ENCODE measurements at regions not wholly inside any gene's neighbourhood (a gene's known extent, or its start where the extent isn't known, plus 50 kb on each side); places are given as distances from the start of the nearest gene placed in this dataset.
"Not testable (repeated sequence)": the region's sequence is repeated elsewhere in the genome, so short reads cannot be mapped to it uniquely, and the experiment has no call there.

DNA sequence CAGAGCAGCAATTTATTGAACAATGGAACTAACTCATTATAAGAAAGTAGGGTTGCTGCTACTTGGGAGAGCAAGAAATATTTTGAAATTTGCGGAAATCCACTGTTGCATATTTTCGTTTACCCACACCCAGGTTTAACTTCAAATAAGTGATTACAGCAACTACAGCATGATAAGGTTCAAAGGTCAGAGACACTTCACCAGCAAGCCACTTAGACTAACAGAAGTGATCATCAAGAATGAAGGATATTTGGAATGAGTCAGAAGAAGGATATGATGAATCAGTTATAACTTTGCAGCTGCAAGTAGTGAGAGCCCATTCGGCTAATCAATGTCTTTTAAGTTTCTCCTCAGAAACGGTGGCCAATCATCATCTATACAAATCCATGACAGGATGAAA, 199.3 kb downstream of the TMA16 start:
- Histone ChIP-seq H3K9ac (ENCODE audit: low read depth, low read length) (no peak overlapping the region), H3K4me1 (ENCODE audit: insufficient read depth, low read length) (no peaks in the 10 kb centered on the region), H3K27me3 (ENCODE audit: insufficient read depth, low read length) (no peaks in the 10 kb centered on the region), H3K9me3 (ENCODE audit: insufficient read depth, low read depth, low read length) (0 out of 2 replicates have a peak, but pooled peaks cover 2% of the 10 kb centered on the region), H3K36me3 (ENCODE audit: insufficient read depth, low read length) (no peaks in the 10 kb centered on the region), H3K4me3 (ENCODE audit: low read length) (no peak overlapping the region), H3K27ac (ENCODE audit: low read depth, low read length) (no peak overlapping the region)
- 91% methylated on average over 4 of the region's 4 CpGs for WGBS

GRCh38 chr4:163694385-163694784, 199.9 kb downstream of the TMA16 start:
- Histone ChIP-seq H3K36me3 (ENCODE audit: insufficient read depth, low read length) (no peaks in the 10 kb centered on the region), H3K4me3 (ENCODE audit: low read length) (no peak overlapping the region), H3K9me3 (ENCODE audit: insufficient read depth, low read depth, low read length) (0 out of 2 replicates have a peak, but pooled peaks cover 2% of the 10 kb centered on the region), H3K9ac (ENCODE audit: low read depth, low read length) (no peak overlapping the region), H3K4me1 (ENCODE audit: insufficient read depth, low read length) (no peaks in the 10 kb centered on the region), H3K27ac (ENCODE audit: low read depth, low read length) (no peak overlapping the region), H3K27me3 (ENCODE audit: insufficient read depth, low read length) (no peaks in the 10 kb centered on the region)

GRCh38 chr4:163697121-163697520, 202.6 kb downstream of the TMA16 start:
- no peaks in the 10 kb centered on the region for H3K36me3 ChIP-seq (ENCODE audit: insufficient read depth, low read length)
- no peak overlapping the region for H3K4me3 ChIP-seq (ENCODE audit: low read length)
- H3K27ac ChIP-seq (ENCODE audit: low read depth, low read length): no peak overlapping the region
- H3K9ac ChIP-seq (ENCODE audit: low read depth, low read length): no peak overlapping the region
- no peaks in the 10 kb centered on the region for H3K4me1 ChIP-seq (ENCODE audit: insufficient read depth, low read length)
- no peaks in the 10 kb centered on the region for H3K27me3 ChIP-seq (ENCODE audit: insufficient read depth, low read length)
- WGBS: 95% methylated on average over 3 of the region's 3 CpGs
- 0 out of 2 replicates have a peak, but pooled peaks cover 2% of the 10 kb centered on the region for H3K9me3 ChIP-seq (ENCODE audit: insufficient read depth, low read depth, low read length)

- not testable (repeated sequence) for H3K9ac ChIP-seq (ENCODE audit: low read depth, low read length); H3K27ac ChIP-seq (ENCODE audit: low read depth, low read length); H3K9me3 ChIP-seq (ENCODE audit: insufficient read depth, low read depth, low read length); H3K4me3 ChIP-seq (ENCODE audit: low read length); H3K27me3 ChIP-seq (ENCODE audit: insufficient read depth, low read length); H3K4me1 ChIP-seq (ENCODE audit: insufficient read depth, low read length); H3K36me3 ChIP-seq (ENCODE audit: insufficient read depth, low read length)
- 97% methylated on average over 4 of the region's 4 CpGs for WGBS
These were observed 205.9 kb downstream of the TMA16 start for GRCh38 chr4:163700383-163700782.

DNA sequence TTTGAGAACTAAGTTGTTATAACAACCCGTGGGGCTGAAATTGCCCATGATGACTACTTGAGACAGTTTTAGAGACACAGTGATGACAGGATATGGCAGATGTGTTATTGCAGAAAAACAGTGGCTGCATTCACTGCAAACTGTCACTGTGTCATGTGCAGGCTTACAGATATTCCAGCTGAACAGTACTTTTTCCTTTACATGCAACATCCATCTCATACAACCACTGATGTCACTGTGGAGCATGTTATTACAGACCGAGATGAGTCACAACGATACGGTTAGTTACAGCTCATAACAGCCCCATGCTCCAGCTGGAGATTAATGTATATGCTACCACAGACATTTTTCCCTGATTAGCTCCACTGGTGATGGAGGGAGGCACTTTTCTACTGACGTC, 207.4 kb downstream of the TMA16 start:
- no peaks in the 10 kb centered on the region for H3K36me3 ChIP-seq (ENCODE audit: insufficient read depth, low read length)
- WGBS: 84% methylated on average over 5 of the region's 5 CpGs
- no peaks in the 10 kb centered on the region for H3K4me1 ChIP-seq (ENCODE audit: insufficient read depth, low read length)
- H3K27ac ChIP-seq (ENCODE audit: low read depth, low read length): no peak overlapping the region
- no peak overlapping the region for H3K9ac ChIP-seq (ENCODE audit: low read depth, low read length)
- no peaks in the 10 kb centered on the region for H3K9me3 ChIP-seq (ENCODE audit: insufficient read depth, low read depth, low read length)
- no peak overlapping the region for H3K4me3 ChIP-seq (ENCODE audit: low read length)
- H3K27me3 ChIP-seq (ENCODE audit: insufficient read depth, low read length): no peaks in the 10 kb centered on the region

GRCh38 chr4:163702736-163703135, 208.2 kb downstream of the TMA16 start:
- H3K27ac ChIP-seq (ENCODE audit: low read depth, low read length): no peak overlapping the region
- no peaks in the 10 kb centered on the region for H3K4me1 ChIP-seq (ENCODE audit: insufficient read depth, low read length)
- H3K9ac ChIP-seq (ENCODE audit: low read depth, low read length): no peak overlapping the region
- H3K9me3 ChIP-seq (ENCODE audit: insufficient read depth, low read depth, low read length): no peaks in the 10 kb centered on the region
- WGBS: 92% methylated on average over 4 of the region's 4 CpGs
- H3K27me3 ChIP-seq (ENCODE audit: insufficient read depth, low read length): no peaks in the 10 kb centered on the region
- H3K36me3 ChIP-seq (ENCODE audit: insufficient read depth, low read length): no peaks in the 10 kb centered on the region
- H3K4me3 ChIP-seq (ENCODE audit: low read length): no peak overlapping the region

- 78% methylated on average over 1 of the region's 1 CpG for WGBS
- Histone ChIP-seq H3K4me3 (ENCODE audit: low read length) (no peak overlapping the region), H3K9me3 (ENCODE audit: insufficient read depth, low read depth, low read length) (no peaks in the 10 kb centered on the region), H3K27me3 (ENCODE audit: insufficient read depth, low read length) (no peaks in the 10 kb centered on the region), H3K9ac (ENCODE audit: low read depth, low read length) (no peak overlapping the region), H3K36me3 (ENCODE audit: insufficient read depth, low read length) (no peaks in the 10 kb centered on the region), H3K4me1 (ENCODE audit: insufficient read depth, low read length) (no peaks in the 10 kb centered on the region), H3K27ac (ENCODE audit: low read depth, low read length) (no peak overlapping the region)
These were observed 208.8 kb downstream of the TMA16 start for GRCh38 chr4:163703251-163703650.

DNA sequence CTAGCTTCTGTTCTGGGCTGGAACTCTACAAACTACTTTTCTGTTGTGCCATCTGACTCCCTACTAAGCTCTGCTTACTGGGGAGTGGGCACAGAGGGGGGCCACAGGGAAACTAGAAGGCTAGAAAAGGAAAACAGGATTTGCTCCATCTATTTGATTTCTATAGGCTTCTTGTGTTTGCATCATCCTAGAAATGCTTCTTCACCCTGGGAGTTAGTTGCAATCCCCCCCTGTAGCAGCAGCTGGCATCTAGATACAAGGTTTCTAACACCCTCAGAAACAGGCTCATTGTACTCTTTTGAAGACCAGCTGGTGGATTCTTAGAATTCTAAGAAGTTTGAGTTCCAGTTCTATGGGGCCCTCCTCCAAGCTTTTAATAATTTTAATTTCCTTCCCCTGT, 213.4 kb downstream of the TMA16 start:
- Histone ChIP-seq H3K9me3 (ENCODE audit: insufficient read depth, low read depth, low read length) (no peaks in the 10 kb centered on the region), H3K9ac (ENCODE audit: low read depth, low read length) (no peak overlapping the region), H3K27me3 (ENCODE audit: insufficient read depth, low read length) (no peaks in the 10 kb centered on the region), H3K4me1 (ENCODE audit: insufficient read depth, low read length) (no peaks in the 10 kb centered on the region), H3K4me3 (ENCODE audit: low read length) (no peak overlapping the region), H3K36me3 (ENCODE audit: insufficient read depth, low read length) (no peaks in the 10 kb centered on the region), H3K27ac (ENCODE audit: low read depth, low read length) (no peak overlapping the region)

GRCh38 chr4:163709601-163710000, 215.1 kb downstream of the TMA16 start:
- H3K4me1 ChIP-seq (ENCODE audit: insufficient read depth, low read length): no peaks in the 10 kb centered on the region
- no peaks in the 10 kb centered on the region for H3K36me3 ChIP-seq (ENCODE audit: insufficient read depth, low read length)
- H3K27ac ChIP-seq (ENCODE audit: low read depth, low read length): no peak overlapping the region
- H3K27me3 ChIP-seq (ENCODE audit: insufficient read depth, low read length): no peaks in the 10 kb centered on the region
- WGBS: 93% methylated on average over 1 of the region's 1 CpG
- H3K9me3 ChIP-seq (ENCODE audit: insufficient read depth, low read depth, low read length): no peaks in the 10 kb centered on the region
- no peak overlapping the region for H3K9ac ChIP-seq (ENCODE audit: low read depth, low read length)
- no peak overlapping the region for H3K4me3 ChIP-seq (ENCODE audit: low read length)

DNA sequence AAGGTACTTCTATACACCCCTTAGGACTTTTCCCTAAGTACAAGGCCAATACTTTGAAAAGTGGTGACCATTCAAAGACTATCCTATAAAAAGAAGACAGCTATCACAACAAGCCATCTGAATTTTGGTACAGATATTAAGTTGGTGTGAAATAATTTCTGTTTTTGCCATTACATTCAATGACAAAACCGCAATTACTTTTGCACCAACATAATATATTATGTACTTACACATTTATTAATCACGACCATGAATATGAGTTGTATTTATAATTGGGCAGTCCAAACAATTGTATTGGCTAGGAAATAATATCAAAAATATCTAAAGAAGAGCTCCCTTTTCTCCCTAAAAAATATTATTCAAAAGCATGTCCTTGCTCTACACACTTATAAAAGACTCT, 215.7 kb downstream of the TMA16 start:
- WGBS: no CpG with 5 or more reads among the region's 2 CpGs
- H3K4me1 ChIP-seq (ENCODE audit: insufficient read depth, low read length): no peaks in the 10 kb centered on the region

GRCh38 chr4:163724495-163724894, 230.0 kb downstream of the TMA16 start:
- H3K9ac ChIP-seq (ENCODE audit: low read depth, low read length); H3K36me3 ChIP-seq (ENCODE audit: insufficient read depth, low read length); H3K4me1 ChIP-seq (ENCODE audit: insufficient read depth, low read length); H3K4me3 ChIP-seq (ENCODE audit: low read length); H3K27me3 ChIP-seq (ENCODE audit: insufficient read depth, low read length); H3K27ac ChIP-seq (ENCODE audit: low read depth, low read length): not testable (repeated sequence)
- peaks cover 22% of the 10 kb centered on the region for H3K9me3 ChIP-seq (ENCODE audit: insufficient read depth, low read depth, low read length)
- 94% methylated on average over 8 of the region's 9 CpGs for WGBS

More for the DNA sequence above, 215.7 kb downstream of the TMA16 start:
- Histone ChIP-seq H3K4me3 (ENCODE audit: low read length) (no peak overlapping the region), H3K27me3 (ENCODE audit: insufficient read depth, low read length) (no peaks in the 10 kb centered on the region), H3K27ac (ENCODE audit: low read depth, low read length) (no peak overlapping the region), H3K9ac (ENCODE audit: low read depth, low read length) (no peak overlapping the region), H3K36me3 (ENCODE audit: insufficient read depth, low read length) (no peaks in the 10 kb centered on the region), H3K9me3 (ENCODE audit: insufficient read depth, low read depth, low read length) (no peaks in the 10 kb centered on the region)

GRCh38 chr4:163726641-163727040, 232.2 kb downstream of the TMA16 start:
- WGBS: 100% methylated on average over 2 of the region's 2 CpGs
- no peaks in the 10 kb centered on the region for H3K27me3 ChIP-seq (ENCODE audit: insufficient read depth, low read length)
- H3K9me3 ChIP-seq (ENCODE audit: insufficient read depth, low read depth, low read length): peaks cover 31% of the 10 kb centered on the region
- H3K36me3 ChIP-seq (ENCODE audit: insufficient read depth, low read length): no peaks in the 10 kb centered on the region
- no peak overlapping the region for H3K4me3 ChIP-seq (ENCODE audit: low read length)
- H3K4me1 ChIP-seq (ENCODE audit: insufficient read depth, low read length): no peaks in the 10 kb centered on the region
- H3K9ac ChIP-seq (ENCODE audit: low read depth, low read length): no peak overlapping the region
- no peak overlapping the region for H3K27ac ChIP-seq (ENCODE audit: low read depth, low read length)
